GM21390 (cell line): ENCODE measurements at regions not wholly inside any gene's neighbourhood (a gene's known extent, or its start where the extent isn't known, plus 50 kb on each side); places are given as distances from the start of the nearest gene placed in this dataset.

ENCODE experiments used
- ATAC-seq: cut with Tn5 transposase; IDR thresholded peaks from one replicate; pipeline ENCODE4 v1.9.1; 2021; ENCODE audit not compliant: unreplicated experiment

DNA sequence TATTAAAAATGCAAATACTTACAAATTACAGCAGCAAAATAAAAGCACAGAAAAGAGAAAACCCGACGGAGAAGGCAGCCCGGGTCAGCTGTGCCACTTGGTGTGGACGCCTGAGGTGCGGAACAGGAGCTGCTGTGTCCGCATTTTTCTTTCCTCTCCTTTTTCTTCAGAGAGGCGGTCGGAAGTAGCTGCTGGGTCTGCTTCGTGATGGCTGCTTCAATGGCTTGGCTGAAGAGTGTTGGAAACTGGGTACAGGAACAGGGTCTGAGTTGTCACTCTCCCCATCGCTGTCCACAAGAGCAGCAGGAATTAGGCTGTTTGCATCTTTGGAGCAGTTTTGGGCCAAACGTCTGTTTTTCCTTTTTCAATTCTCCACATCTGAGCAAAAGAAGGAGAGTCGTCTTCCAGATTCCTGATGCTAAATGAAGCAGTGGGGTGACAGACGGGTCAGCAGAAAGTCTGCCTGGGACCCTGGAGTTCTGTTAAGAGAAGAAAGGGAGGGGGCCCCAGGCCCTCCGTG is 53.5 kb upstream of the ARL8B start:
- ATAC-seq: no peak

DNA sequence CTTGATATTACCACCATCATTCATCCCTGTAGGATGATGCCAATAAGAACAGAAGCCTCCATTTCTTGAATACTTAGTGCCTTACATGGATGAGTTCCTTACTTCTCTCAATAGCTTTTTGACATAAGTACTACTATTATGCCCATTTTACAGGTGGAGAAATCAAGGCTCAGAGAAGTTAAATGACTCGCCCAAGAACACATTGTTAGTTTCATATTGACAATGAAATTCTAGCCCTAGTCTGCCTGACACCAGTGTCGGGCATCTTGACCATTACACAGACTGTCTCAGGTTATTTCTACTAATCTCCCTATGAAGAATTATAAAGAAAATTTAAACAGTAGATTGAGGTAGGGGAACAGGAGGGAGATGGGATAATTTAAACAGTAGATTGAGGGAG is 52.5 kb upstream of the ARL8B start:
- no peak for ATAC-seq

DNA sequence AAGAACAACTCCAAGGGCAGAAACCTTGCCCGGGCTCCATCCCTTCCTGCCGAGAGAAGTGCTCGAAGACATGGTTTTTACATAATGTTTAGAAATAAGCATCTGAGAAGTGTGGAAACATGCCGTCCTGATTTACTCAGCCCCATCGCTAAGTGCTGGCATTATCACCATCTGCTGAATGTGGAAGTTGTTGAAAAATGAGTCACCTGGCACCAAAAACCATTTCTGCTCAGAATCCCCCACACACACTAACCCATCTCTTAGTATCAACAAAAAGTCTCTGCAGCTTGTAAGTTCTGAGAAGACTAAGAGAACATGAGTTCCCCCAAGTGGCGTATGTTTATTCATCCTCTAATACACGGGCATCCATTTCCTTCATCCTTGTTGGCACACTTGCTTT is 51.0 kb upstream of the ARL8B start:
- ATAC-seq: no peak

DNA sequence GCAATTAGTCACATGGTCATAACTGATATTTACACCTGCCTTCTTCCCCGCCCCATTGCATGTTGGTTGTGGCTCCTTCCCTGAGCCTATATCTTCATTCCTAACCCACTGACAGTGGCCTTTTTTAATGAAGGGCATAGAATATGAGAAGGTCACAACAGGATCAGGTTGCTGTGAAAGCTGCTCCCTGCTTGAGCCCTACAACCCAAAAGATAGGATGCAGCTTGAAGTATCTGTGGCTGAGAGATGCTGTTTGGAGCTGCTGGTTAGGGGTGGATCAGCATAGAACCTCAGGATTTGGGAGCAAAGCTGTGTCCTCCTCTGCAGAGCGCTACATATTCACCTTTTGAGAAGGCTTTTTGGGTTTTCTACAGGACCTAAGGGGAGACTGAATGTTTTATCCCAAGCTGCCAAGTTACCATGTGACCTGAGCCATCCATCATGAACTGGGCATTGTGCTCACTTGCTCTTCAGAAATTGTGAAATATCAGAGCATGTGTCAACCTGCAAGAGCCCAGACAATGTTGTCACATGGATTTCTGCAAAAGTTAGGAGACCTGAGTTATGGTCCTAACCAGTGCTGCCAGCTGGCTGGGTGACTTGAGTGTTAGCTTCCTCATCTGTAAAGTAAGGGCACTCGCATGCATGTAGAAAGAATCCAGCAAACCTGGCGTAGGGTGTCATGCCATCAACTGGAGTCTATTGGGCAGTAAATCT is 49.8 kb upstream of the ARL8B start:
- ATAC-seq: no peak
